HL-60 (cell line): ENCODE measurements at regions not wholly inside any gene's neighbourhood (a gene's known extent, or its start where the extent isn't known, plus 50 kb on each side); places are given as distances from the start of the nearest gene placed in this dataset.

Source experiments
- CTCF ChIP-seq: IDR thresholded peaks from one replicate; pipeline ENCODE4 v1.5.1; 2011; ENCODE audit warnings: low read length, control low read depth, inconsistent platforms; ENCODE audit not compliant: insufficient read depth
- GABPA ChIP-seq: IDR thresholded peaks from 2 replicates; pipeline ENCODE4 v1.6.1; 2012; ENCODE audit warnings: low read depth
- POLR2AphosphoS5 ChIP-seq: IDR thresholded peaks from 2 replicates; pipeline ENCODE4 v1.6.1; 2012; ENCODE audit warnings: low read depth
- SPI1 ChIP-seq: IDR thresholded peaks from 2 replicates; pipeline ENCODE4 v1.6.1; 2012; ENCODE audit warnings: low read depth, mild to moderate bottlenecking, borderline replicate concordance
- TF ChIP-seq, protein P1 (sequence below): IDR thresholded peaks from 2 replicates; pipeline ENCODE4 v1.6.1; 2012; ENCODE audit warnings: low read depth; ENCODE audit not compliant: insufficient replicate concordance

DNA sequence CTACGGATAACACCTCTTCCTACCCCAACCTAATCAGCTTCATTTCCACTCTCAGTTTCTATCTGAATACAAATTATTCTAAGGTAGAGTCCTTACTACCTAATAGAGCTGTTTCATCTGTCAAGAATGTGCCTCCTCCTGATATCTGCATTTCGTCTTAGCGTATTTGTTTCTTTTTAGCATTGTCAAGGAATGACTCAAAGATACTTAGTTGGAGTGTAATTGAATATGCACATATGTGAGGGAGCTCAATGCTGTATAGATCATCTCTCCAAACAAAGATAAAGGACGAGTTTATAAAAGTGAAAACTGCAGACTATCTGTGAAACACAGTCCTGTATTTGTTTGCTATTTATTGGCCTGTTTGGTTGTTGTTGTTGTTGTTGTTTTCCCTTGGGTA is 2059.4 kb upstream of the CELF4 start:
- TF ChIP-seq CTCF (no peak), GABPA (no peak), POLR2AphosphoS5 (no peak), SPI1 (no peak)
- TF ChIP-seq, protein P1, sequence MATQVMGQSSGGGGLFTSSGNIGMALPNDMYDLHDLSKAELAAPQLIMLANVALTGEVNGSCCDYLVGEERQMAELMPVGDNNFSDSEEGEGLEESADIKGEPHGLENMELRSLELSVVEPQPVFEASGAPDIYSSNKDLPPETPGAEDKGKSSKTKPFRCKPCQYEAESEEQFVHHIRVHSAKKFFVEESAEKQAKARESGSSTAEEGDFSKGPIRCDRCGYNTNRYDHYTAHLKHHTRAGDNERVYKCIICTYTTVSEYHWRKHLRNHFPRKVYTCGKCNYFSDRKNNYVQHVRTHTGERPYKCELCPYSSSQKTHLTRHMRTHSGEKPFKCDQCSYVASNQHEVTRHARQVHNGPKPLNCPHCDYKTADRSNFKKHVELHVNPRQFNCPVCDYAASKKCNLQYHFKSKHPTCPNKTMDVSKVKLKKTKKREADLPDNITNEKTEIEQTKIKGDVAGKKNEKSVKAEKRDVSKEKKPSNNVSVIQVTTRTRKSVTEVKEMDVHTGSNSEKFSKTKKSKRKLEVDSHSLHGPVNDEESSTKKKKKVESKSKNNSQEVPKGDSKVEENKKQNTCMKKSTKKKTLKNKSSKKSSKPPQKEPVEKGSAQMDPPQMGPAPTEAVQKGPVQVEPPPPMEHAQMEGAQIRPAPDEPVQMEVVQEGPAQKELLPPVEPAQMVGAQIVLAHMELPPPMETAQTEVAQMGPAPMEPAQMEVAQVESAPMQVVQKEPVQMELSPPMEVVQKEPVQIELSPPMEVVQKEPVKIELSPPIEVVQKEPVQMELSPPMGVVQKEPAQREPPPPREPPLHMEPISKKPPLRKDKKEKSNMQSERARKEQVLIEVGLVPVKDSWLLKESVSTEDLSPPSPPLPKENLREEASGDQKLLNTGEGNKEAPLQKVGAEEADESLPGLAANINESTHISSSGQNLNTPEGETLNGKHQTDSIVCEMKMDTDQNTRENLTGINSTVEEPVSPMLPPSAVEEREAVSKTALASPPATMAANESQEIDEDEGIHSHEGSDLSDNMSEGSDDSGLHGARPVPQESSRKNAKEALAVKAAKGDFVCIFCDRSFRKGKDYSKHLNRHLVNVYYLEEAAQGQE, result no peak
